ENCODE measurements at regions not wholly inside any gene's neighbourhood (a gene's known extent, or its start where the extent isn't known, plus 50 kb on each side); places are given as distances from the start of the nearest gene placed in this dataset.
"Not testable (repeated sequence)": the region's sequence is repeated elsewhere in the genome, so short reads cannot be mapped to it uniquely, and the experiment has no call there.

DNA sequence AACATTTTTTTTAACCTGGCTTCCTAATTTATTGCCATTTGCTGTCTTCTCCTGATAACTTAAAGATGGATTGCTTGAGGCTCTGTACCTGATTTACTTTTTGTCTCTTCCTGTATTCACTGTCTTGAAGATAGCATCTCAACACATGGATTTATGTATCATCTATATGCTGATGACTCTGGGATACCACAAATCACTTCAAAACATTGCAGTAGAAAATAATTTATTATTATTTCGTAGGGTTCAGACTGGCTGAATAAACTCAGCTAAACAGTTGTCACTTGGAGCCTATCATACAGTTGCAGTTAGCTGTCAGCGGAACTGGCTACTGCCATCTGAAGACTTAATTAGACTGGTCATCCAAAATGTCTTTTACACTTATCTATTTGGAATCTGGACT lies 1025.2 kb upstream of the CDH18 start:
- TF ChIP-seq, protein P1, sequence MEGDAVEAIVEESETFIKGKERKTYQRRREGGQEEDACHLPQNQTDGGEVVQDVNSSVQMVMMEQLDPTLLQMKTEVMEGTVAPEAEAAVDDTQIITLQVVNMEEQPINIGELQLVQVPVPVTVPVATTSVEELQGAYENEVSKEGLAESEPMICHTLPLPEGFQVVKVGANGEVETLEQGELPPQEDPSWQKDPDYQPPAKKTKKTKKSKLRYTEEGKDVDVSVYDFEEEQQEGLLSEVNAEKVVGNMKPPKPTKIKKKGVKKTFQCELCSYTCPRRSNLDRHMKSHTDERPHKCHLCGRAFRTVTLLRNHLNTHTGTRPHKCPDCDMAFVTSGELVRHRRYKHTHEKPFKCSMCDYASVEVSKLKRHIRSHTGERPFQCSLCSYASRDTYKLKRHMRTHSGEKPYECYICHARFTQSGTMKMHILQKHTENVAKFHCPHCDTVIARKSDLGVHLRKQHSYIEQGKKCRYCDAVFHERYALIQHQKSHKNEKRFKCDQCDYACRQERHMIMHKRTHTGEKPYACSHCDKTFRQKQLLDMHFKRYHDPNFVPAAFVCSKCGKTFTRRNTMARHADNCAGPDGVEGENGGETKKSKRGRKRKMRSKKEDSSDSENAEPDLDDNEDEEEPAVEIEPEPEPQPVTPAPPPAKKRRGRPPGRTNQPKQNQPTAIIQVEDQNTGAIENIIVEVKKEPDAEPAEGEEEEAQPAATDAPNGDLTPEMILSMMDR (IDR thresholded peaks at IDR 0.05) = no peak
- TF ChIP-seq POLR2AphosphoS5 (IDR thresholded peaks at IDR 0.05) (no peak), EP300 (IDR thresholded peaks at IDR 0.05) (no peak), POLR2A (IDR thresholded peaks at IDR 0.05) (no peak)
- no peak for DNase-seq
- WGBS, 5 donors = 47 to 60% (median 50%) methylated on average over 2 of the region's 2 CpGs
- Histone ChIP-seq H3K4me1 (no peaks in the 10 kb centered on the region), H3K9me3 (peaks cover 0 to 11% (median 0%) of the 10 kb centered on the region in 4 donors), H3K27ac (no peak overlapping the region), H3K4me3 (no peak overlapping the region), H3K27me3 (no peaks in the 10 kb centered on the region), H3K36me3 (no peaks in the 10 kb centered on the region)
- intact Hi-C loops (cut with DNase I; ENCODE audit: low total_unique reads) = no loop called here

- WGBS, 5 donors = 49 to 75% (median 65%) methylated on average over 2 of the region's 2 CpGs
- TF ChIP-seq POLR2A (IDR thresholded peaks at IDR 0.05) = no peak
- TF ChIP-seq, protein P1 (IDR thresholded peaks at IDR 0.05) = no peak
- no peak for TF ChIP-seq EP300 (IDR thresholded peaks at IDR 0.05)
- no peak for TF ChIP-seq POLR2AphosphoS5 (IDR thresholded peaks at IDR 0.05)
- no peaks in the 10 kb centered on the region for H3K27me3 ChIP-seq
Measured at GRCh38 chr5:21007781-21008180, 1019.8 kb upstream of the CDH18 start.

DNA sequence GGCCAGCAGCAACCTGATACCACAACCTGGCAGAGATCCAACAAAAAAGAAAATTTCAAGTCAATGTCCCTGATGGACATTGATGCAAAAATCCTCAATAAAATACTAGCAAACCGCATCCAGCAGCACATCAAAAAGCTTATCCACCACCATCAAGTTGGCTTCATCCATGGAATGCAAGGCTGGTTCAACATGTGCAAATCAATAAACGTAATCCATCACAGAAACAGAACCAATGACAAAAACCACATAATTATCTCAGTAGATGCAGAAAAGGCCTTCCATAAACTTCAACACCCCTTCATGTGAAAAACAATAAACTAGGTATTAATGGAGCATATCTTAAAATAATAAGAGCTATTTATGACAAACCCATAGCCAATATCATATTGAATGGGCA lies 1000.9 kb upstream of the CDH18 start:
- H3K27ac ChIP-seq; H3K4me1 ChIP-seq; DNase-seq; intact Hi-C loops (cut with DNase I; ENCODE audit: low total_unique reads); H3K27me3 ChIP-seq; H3K36me3 ChIP-seq; H3K4me3 ChIP-seq: not testable (repeated sequence)
- WGBS, 5 donors = 40 to 68% (median 66%) methylated on average over 2 of the region's 2 CpGs
- H3K9me3 ChIP-seq = peaks cover 0 to 49% (median 18%) of the 10 kb centered on the region in 4 donors

More at GRCh38 chr5:21007781-21008180, 1019.8 kb upstream of the CDH18 start:
- Histone ChIP-seq H3K9me3 (no peaks in the 10 kb centered on the region), H3K4me3 (no peak overlapping the region), H3K36me3 (no peaks in the 10 kb centered on the region), H3K4me1 (no peaks in the 10 kb centered on the region), H3K27ac (no peak overlapping the region)
- intact Hi-C loops (cut with DNase I; ENCODE audit: low total_unique reads) = no loop called here
- DNase-seq = no peak

DNA sequence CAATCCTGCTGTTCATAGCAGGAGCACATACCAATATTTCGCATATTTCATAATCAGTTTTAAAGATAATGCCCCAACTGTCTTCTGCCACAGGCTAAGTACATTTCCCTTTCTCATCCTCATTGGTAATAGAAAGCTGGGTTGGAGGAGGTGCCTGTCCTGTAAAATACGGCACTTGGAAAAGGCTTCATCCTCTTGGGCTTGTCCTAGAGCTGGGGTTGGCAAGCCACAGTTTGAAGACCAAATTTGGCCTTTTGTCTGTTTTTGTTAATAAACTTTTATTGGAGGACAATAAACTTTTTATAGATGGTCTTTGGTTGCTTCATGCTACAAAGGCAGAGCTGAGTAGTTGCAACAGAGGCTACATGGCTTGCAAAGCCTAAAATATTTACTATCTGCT lies 997.8 kb upstream of the CDH18 start:
- DNase-seq = no peak
- Histone ChIP-seq H3K27ac (no peak overlapping the region), H3K36me3 (no peaks in the 10 kb centered on the region), H3K4me3 (no peak overlapping the region), H3K4me1 (no peaks in the 10 kb centered on the region), H3K27me3 (no peaks in the 10 kb centered on the region), H3K9me3 (peaks cover 0 to 50% (median 17%) of the 10 kb centered on the region in 4 donors)
- TF ChIP-seq, protein P1 (IDR thresholded peaks at IDR 0.05) = no peak
- TF ChIP-seq EP300 (IDR thresholded peaks at IDR 0.05) (no peak), POLR2A (IDR thresholded peaks at IDR 0.05) (no peak), POLR2AphosphoS5 (IDR thresholded peaks at IDR 0.05) (no peak)
- intact Hi-C loops (cut with DNase I; ENCODE audit: low total_unique reads) = no loop called here
- WGBS, 5 donors = 62 to 77% (median 67%) methylated on average over 2 of the region's 2 CpGs

- Histone ChIP-seq H3K36me3 (no peaks in the 10 kb centered on the region), H3K27ac (no peak overlapping the region), H3K4me3 (no peak overlapping the region), H3K4me1 (no peaks in the 10 kb centered on the region), H3K27me3 (no peaks in the 10 kb centered on the region), H3K9me3 (no peaks in the 10 kb centered on the region)
- WGBS, 5 donors = 74 to 88% (median 81%) methylated on average over 1 of the region's 1 CpG
- intact Hi-C loops (cut with DNase I; ENCODE audit: low total_unique reads) = no loop called here
- TF ChIP-seq POLR2AphosphoS5 (IDR thresholded peaks at IDR 0.05) (no peak), POLR2A (IDR thresholded peaks at IDR 0.05) (no peak), EP300 (IDR thresholded peaks at IDR 0.05) (no peak)
- TF ChIP-seq, protein P1 (IDR thresholded peaks at IDR 0.05) = no peak
- DNase-seq = no peak
Measured at GRCh38 chr5:20974426-20974825, 986.4 kb upstream of the CDH18 start.

Data from stomach (tissue), 8 donors.